ENCODE measurements at regions not wholly inside any gene's neighbourhood (a gene's known extent, or its start where the extent isn't known, plus 50 kb on each side); places are given as distances from the start of the nearest gene placed in this dataset.

DNA sequence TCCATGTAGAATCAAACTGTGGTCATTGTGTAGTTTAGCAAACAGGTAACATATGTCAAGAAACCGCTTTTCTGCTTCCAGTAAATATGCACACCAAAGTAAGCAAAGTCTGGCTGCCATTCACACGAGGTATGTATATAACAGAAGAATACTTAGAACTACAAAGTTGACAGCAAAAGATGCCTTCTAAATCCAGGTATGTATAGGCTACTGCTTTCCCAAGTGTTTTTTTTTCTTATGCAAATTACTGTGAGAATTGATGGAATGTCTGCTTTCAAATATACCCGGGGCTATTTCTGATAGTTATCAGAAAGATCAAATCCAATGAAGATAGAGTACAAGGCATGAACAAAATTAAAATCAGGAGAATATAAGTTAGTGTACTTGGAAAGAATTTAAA, 229.2 kb downstream of the HACE1 start (continued):
- TF ChIP-seq KAT7 (CRISPR knock-in tag; IDR thresholded peaks at IDR 0.05; ENCODE audit: borderline replicate concordance) = no peak
- TF ChIP-seq ELF4 (CRISPR knock-in tag; IDR thresholded peaks at IDR 0.05; ENCODE audit: low read depth) = no peak
- TF ChIP-seq ESRRA (CRISPR knock-in tag; IDR thresholded peaks at IDR 0.05; ENCODE audit: borderline replicate concordance) = no peak
- TF ChIP-seq, protein P1, sequence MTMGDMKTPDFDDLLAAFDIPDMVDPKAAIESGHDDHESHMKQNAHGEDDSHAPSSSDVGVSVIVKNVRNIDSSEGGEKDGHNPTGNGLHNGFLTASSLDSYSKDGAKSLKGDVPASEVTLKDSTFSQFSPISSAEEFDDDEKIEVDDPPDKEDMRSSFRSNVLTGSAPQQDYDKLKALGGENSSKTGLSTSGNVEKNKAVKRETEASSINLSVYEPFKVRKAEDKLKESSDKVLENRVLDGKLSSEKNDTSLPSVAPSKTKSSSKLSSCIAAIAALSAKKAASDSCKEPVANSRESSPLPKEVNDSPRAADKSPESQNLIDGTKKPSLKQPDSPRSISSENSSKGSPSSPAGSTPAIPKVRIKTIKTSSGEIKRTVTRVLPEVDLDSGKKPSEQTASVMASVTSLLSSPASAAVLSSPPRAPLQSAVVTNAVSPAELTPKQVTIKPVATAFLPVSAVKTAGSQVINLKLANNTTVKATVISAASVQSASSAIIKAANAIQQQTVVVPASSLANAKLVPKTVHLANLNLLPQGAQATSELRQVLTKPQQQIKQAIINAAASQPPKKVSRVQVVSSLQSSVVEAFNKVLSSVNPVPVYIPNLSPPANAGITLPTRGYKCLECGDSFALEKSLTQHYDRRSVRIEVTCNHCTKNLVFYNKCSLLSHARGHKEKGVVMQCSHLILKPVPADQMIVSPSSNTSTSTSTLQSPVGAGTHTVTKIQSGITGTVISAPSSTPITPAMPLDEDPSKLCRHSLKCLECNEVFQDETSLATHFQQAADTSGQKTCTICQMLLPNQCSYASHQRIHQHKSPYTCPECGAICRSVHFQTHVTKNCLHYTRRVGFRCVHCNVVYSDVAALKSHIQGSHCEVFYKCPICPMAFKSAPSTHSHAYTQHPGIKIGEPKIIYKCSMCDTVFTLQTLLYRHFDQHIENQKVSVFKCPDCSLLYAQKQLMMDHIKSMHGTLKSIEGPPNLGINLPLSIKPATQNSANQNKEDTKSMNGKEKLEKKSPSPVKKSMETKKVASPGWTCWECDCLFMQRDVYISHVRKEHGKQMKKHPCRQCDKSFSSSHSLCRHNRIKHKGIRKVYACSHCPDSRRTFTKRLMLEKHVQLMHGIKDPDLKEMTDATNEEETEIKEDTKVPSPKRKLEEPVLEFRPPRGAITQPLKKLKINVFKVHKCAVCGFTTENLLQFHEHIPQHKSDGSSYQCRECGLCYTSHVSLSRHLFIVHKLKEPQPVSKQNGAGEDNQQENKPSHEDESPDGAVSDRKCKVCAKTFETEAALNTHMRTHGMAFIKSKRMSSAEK (CRISPR knock-in tag; IDR thresholded peaks at IDR 0.05; ENCODE audit: borderline replicate concordance) = no peak
- TF ChIP-seq FOXP1 (CRISPR knock-in tag; IDR thresholded peaks at IDR 0.05; ENCODE audit: borderline replicate concordance) = no peak
- TF ChIP-seq CBFB (CRISPR knock-in tag; IDR thresholded peaks at IDR 0.05; ENCODE audit: low read depth) = no peak

DNA sequence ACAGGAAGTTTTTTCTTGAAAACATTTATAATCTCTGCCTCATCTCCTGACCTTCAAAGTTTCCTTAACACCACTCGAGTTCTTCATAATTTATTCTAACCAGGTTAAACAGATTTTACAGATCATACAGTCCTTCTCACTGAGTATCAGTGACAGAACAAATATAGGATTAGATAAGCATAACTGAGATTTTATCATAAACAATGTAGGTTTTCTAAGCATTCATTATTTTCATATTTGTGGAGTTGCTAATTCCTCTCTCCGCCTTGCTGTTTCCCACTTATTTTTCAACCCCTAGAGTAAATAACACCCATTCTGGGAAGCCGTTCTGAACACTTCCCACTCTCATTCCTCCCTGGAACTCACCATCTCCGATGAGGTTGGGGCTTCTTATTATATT, 229.9 kb downstream of the HACE1 start:
- peaks cover 11% of the 10 kb centered on the region; the same call in 1 of the 2 replicates for H3K9me3 Mint-ChIP-seq
- ChIA-PET POLR2A (no interaction called here), CTCF (no interaction called here)
- H3K27me3 Mint-ChIP-seq (ENCODE audit: low read depth) = no peaks in the 10 kb centered on the region
- peaks cover 22% of the 10 kb centered on the region for H3K4me1 Mint-ChIP-seq
- DNase-seq (ENCODE audit: low spot score) (no peak), ATAC-seq (no peak)
- TF ChIP-seq ZBTB21 (CRISPR knock-in tag; IDR thresholded peaks at IDR 0.05; ENCODE audit: borderline replicate concordance) (no peak), ESRRA (CRISPR knock-in tag; IDR thresholded peaks at IDR 0.05; ENCODE audit: borderline replicate concordance) (no peak)
- TF ChIP-seq, protein P2, sequence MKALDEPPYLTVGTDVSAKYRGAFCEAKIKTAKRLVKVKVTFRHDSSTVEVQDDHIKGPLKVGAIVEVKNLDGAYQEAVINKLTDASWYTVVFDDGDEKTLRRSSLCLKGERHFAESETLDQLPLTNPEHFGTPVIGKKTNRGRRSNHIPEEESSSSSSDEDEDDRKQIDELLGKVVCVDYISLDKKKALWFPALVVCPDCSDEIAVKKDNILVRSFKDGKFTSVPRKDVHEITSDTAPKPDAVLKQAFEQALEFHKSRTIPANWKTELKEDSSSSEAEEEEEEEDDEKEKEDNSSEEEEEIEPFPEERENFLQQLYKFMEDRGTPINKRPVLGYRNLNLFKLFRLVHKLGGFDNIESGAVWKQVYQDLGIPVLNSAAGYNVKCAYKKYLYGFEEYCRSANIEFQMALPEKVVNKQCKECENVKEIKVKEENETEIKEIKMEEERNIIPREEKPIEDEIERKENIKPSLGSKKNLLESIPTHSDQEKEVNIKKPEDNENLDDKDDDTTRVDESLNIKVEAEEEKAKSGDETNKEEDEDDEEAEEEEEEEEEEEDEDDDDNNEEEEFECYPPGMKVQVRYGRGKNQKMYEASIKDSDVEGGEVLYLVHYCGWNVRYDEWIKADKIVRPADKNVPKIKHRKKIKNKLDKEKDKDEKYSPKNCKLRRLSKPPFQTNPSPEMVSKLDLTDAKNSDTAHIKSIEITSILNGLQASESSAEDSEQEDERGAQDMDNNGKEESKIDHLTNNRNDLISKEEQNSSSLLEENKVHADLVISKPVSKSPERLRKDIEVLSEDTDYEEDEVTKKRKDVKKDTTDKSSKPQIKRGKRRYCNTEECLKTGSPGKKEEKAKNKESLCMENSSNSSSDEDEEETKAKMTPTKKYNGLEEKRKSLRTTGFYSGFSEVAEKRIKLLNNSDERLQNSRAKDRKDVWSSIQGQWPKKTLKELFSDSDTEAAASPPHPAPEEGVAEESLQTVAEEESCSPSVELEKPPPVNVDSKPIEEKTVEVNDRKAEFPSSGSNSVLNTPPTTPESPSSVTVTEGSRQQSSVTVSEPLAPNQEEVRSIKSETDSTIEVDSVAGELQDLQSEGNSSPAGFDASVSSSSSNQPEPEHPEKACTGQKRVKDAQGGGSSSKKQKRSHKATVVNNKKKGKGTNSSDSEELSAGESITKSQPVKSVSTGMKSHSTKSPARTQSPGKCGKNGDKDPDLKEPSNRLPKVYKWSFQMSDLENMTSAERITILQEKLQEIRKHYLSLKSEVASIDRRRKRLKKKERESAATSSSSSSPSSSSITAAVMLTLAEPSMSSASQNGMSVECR (CRISPR knock-in tag; IDR thresholded peaks at IDR 0.05; ENCODE audit: borderline replicate concordance) = no peak
- TF ChIP-seq, protein P3, sequence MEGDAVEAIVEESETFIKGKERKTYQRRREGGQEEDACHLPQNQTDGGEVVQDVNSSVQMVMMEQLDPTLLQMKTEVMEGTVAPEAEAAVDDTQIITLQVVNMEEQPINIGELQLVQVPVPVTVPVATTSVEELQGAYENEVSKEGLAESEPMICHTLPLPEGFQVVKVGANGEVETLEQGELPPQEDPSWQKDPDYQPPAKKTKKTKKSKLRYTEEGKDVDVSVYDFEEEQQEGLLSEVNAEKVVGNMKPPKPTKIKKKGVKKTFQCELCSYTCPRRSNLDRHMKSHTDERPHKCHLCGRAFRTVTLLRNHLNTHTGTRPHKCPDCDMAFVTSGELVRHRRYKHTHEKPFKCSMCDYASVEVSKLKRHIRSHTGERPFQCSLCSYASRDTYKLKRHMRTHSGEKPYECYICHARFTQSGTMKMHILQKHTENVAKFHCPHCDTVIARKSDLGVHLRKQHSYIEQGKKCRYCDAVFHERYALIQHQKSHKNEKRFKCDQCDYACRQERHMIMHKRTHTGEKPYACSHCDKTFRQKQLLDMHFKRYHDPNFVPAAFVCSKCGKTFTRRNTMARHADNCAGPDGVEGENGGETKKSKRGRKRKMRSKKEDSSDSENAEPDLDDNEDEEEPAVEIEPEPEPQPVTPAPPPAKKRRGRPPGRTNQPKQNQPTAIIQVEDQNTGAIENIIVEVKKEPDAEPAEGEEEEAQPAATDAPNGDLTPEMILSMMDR (IDR thresholded peaks at IDR 0.05) = no peak
- TF ChIP-seq, protein P4, sequence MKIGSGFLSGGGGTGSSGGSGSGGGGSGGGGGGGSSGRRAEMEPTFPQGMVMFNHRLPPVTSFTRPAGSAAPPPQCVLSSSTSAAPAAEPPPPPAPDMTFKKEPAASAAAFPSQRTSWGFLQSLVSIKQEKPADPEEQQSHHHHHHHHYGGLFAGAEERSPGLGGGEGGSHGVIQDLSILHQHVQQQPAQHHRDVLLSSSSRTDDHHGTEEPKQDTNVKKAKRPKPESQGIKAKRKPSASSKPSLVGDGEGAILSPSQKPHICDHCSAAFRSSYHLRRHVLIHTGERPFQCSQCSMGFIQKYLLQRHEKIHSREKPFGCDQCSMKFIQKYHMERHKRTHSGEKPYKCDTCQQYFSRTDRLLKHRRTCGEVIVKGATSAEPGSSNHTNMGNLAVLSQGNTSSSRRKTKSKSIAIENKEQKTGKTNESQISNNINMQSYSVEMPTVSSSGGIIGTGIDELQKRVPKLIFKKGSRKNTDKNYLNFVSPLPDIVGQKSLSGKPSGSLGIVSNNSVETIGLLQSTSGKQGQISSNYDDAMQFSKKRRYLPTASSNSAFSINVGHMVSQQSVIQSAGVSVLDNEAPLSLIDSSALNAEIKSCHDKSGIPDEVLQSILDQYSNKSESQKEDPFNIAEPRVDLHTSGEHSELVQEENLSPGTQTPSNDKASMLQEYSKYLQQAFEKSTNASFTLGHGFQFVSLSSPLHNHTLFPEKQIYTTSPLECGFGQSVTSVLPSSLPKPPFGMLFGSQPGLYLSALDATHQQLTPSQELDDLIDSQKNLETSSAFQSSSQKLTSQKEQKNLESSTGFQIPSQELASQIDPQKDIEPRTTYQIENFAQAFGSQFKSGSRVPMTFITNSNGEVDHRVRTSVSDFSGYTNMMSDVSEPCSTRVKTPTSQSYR (CRISPR knock-in tag; IDR thresholded peaks at IDR 0.05) = no peak
- H3K4me3 Mint-ChIP-seq = no peak overlapping the region
- H3K36me3 Mint-ChIP-seq = no peaks in the 10 kb centered on the region
- H3K27ac Mint-ChIP-seq = no peak overlapping the region

All from WTC11 (cell line).